GM18507 (cell line): ENCODE measurements at regions not wholly inside any gene's neighbourhood (a gene's known extent, or its start where the extent isn't known, plus 50 kb on each side); places are given as distances from the start of the nearest gene placed in this dataset.
"Not testable (repeated sequence)": the region's sequence is repeated elsewhere in the genome, so short reads cannot be mapped to it uniquely, and the experiment has no call there.

Experiments
- DNase-seq: peaks from one replicate; pipeline ENCODE4 v3.0.0; 2011; ENCODE audit warnings: low read depth; ENCODE audit not compliant: insufficient read length; ENCODE audit errors: extremely low spot score
- FAIRE-seq: peaks from 2 replicates; lab custom pipeline; 2011; peaks lifted over from hg19 to GRCh38; lab: Jason Lieb, UNC

- DNase-seq (no peak), FAIRE-seq (no peak)
These were observed 1262.2 kb downstream of the TMEM121 start for GRCh38 chr14:106788534-106788933.

- FAIRE-seq: no peak
- DNase-seq: no peak
These were observed 1262.9 kb downstream of the TMEM121 start for GRCh38 chr14:106789318-106789717.

DNA sequence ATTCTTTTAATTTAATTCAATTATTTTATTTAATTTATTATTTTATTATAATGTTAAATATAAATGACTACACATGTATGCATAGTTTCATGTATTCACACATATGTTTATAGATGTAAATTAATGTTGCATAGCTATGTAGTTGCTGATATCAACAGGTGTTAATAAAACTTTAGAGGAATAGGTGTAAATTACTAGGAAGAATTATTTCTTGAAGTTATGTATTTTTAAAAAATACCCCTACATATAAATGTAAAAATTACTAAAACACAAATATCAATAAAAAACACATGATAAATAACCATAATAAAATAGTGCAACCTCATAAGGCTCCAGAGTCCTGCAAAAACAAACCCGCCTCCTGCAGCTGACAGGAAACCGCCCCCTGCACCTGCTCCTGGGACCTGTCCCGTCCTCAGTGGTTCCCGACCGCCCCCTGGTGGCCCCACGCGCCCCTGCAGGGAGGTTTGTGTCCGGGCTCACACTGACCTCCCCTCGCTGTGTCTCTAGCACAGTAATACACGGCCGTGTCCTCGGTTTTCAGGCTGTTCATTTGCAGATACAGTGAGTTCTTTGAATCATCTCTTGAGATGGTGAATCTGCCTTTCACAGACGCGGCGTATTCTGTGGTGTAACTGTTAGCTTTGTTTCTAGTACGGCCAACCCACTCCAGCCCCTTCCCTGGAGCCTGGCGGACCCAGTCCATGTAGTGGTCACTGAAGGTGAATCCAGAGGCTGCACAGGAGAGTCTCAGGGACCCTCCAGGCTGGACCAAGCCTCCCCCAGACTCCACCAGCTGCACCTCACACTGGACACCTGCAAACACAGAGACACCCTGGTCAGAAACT is 1264.0 kb downstream of the TMEM121 start:
- FAIRE-seq (peak; percentile 81), DNase-seq (peak; percentile 53)

- no peak for DNase-seq
- FAIRE-seq: no peak
These were observed 1266.2 kb downstream of the TMEM121 start for GRCh38 chr14:106792543-106792942.

- DNase-seq, FAIRE-seq: not testable (repeated sequence)
These were observed 1271.8 kb downstream of the TMEM121 start for GRCh38 chr14:106798166-106798565.

GRCh38 chr14:106802413-106803364 is 1276.3 kb downstream of the TMEM121 start:
- FAIRE-seq (no peak), DNase-seq (no peak)

DNA sequence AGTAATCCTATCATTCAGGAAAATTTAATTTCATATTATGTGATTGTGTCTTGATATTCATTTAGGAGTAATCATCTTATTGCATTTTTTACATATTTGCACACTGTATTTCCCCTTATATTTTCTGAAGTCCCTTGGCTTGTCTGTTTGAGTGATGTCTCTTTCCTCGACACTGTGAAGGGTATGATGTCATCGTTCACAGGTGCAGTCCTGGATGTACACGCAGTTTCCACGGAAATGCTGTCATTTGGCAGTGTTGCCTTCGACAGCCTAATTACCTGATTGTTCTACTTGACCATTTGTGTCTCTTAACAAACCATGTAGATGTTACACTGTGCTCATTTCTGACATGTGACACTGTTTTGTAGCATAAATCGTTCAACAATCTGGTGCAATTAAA is 1277.0 kb downstream of the TMEM121 start:
- DNase-seq (no peak), FAIRE-seq (peak; percentile 45)

GRCh38 chr14:106807493-106807892 is 1281.1 kb downstream of the TMEM121 start:
- no peak for FAIRE-seq
- DNase-seq: no peak

- FAIRE-seq: no peak
These were observed 1282.1 kb downstream of the TMEM121 start for GRCh38 chr14:106808458-106808857.

GRCh38 chr14:106808907-106809306 is 1282.5 kb downstream of the TMEM121 start:
- DNase-seq (no peak), FAIRE-seq (no peak)

More at GRCh38 chr14:106808458-106808857, 1282.1 kb downstream of the TMEM121 start:
- DNase-seq: no peak

DNA sequence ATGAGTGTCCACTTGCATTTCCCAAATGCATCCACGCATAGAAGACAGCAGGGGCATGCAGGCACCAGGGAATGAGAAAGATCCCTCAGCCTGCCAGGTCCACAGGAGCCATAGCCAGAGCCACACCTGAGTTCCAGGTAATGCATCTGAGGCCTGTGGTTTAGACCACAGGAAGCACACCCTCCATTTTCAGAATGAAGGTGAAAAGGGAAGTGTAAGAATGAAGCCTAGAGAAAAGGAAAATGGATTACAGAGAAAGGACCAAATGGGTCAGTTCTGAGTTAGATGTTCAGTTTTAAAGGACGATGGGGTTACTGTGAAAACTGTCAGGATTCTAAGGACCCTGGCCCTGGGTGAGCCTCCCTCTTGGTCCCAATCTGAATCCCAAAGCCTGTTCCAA is 1283.2 kb downstream of the TMEM121 start:
- DNase-seq (no peak), FAIRE-seq (peak; percentile 59)

DNA sequence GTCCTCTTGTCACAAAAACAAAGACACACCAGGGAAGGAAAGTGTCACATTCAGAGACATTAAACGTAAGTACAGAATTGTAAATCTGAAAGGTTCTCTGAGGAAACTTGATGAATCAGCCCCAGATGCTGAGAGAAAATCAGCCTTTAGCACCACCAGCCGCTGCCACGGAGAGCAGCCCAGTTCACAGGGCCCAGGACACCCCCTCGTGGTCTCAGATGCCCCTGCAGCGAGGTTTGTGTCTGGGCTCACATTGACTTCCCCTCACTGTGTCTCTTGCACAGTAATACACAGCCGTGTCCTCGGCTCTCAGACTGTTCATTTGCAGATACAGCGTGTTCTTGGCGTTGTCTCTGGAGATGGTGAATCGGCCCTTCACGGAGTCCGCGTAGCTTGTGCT is 1283.8 kb downstream of the TMEM121 start:
- peak; percentile 65 for FAIRE-seq
- DNase-seq: not testable (repeated sequence)

- FAIRE-seq: no peak
- DNase-seq: no peak
These were observed 1284.8 kb downstream of the TMEM121 start for GRCh38 chr14:106811162-106811561.

GRCh38 chr14:106812788-106813476 is 1286.5 kb downstream of the TMEM121 start:
- DNase-seq (no peak), FAIRE-seq (no peak)

GRCh38 chr14:106813477-106813823 is 1287.1 kb downstream of the TMEM121 start:
- FAIRE-seq: no peak
- DNase-seq: no peak

DNA sequence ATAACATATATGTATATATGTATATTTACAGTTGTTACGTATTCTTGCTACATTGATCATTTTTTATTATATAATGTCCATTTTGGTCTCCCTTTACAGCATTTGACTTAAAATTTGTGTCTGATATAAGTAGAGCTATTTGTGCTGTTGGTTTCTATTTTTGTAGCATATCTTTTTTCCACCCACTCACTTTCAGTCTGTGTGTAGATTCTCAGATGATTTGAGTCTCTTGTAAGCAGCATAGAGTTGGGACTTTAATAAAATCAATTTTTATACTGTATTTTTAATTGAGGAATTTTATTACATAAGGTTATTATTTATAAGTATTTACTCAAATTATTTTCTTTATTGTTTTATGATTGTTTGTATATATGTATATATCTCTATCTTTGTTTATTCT is 1293.7 kb downstream of the TMEM121 start:
- DNase-seq (no peak), FAIRE-seq (no peak)

DNA sequence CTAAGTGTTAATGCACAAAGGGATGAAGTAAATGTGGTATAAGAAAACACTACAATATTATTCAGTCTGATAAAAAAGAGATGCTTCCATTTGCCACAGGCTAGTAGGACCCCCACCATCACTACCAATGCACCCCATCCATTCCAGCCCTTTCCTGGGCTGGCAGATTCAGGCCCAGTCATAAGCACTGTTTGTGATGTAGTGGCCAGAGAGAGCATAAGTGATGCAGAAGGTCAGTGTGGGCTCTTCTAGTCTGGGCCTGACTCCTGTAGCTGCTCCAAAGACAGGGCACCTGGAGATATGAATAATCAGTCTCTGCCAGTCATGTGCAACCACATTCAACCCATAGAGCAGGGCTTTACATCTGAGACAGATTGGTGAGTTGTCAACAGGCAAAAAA is 1294.7 kb downstream of the TMEM121 start:
- DNase-seq: no peak
- no peak for FAIRE-seq

- peak; percentile 54 for FAIRE-seq
- DNase-seq: no peak
These were observed 1296.5 kb downstream of the TMEM121 start for GRCh38 chr14:106822905-106823304.

DNA sequence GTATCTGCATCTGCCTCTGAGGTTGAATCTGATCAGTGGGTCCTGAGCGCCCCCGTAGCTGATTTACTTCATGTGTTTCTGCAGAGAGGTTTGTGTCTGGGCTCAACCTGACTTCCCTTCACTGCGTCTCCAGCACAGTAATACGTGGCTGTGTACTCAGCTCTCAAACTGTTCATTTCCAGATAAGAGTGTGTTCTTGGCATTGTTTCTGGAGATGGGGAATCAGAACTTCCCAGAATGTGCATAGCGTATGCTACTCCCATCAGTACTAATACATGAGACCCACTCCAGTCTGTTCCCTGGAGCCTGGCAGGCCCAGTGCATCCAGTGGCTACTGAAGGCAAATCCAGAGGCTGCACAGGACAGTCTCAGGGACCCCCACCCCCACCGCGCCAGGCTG is 1297.2 kb downstream of the TMEM121 start:
- no peak for DNase-seq
- FAIRE-seq: no peak

DNA sequence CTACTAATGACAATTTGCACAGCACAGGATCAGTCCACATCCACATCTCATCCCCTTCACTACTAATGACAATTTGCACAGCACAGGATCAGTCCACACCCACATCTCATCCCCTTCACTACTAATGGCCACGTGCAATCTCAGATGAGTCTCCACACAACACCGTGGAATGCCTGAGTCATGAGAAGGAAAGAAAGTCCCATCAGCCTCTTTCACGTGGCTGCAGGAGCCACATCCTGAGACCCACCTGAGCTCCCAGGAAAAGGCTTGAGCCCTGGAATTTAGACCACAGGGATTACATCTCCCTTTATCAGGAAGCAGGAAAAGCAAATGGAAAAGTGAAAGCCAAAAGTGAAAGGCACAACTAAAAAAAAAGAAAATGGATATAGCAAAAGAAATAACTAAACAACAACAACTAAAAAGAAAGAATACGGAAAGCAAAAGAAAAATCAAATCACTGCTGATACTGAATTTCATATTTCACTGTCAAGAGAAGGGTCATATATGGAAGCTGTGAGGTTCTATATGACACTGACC is 1300.5 kb downstream of the TMEM121 start:
- DNase-seq: no peak
- FAIRE-seq: no peak
